HG03575 (cell line): ENCODE measurements at regions not wholly inside any gene's neighbourhood (a gene's known extent, or its start where the extent isn't known, plus 50 kb on each side); places are given as distances from the start of the nearest gene placed in this dataset.

Source experiments
- ATAC-seq: cut with Tn5 transposase; IDR thresholded peaks from one replicate; pipeline ENCODE4 v1.9.1; 2021; ENCODE audit not compliant: unreplicated experiment, insufficient number of reproducible peaks, low FRiP score; ENCODE audit errors: extremely low read depth

DNA sequence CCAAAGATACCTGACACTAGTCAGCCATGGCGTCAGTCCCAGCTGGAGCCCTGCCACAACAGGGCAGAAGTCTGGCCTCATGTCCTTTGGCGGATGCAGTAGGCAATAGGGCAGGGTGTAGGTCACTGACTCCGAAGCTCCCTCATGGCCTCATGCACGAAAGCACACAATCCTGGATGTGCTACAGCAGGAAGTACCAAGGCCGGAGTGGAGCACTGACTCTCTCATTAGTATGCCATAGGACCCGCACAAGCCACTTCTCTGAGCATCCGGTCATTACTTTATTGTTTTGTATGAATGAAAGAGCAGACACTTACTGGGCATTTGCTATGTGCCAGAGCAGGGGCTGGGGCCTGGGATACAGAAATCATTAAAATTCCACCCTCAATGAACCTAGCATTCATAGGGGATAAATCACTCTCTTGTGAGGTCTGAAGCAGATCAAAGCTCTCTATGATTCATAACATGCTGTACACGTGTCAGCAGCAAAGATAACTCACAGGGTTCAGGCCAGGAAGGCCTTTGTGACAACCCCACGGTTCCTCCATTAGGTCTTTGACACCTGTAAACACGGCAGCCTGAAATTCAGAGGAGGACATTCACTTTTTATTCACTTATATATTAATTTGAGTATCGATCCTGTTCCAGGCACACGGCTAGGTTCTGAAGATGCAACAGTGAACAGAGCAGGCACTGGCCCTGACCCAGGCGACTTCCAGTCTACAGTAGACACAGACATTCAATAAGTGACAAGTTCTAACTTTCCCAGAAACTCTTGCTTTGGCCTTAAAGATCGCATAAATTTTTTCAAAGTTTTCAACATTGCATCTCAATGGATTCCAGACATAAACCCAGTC, 357.9 kb upstream of the USP24 start:
- no peak for ATAC-seq

DNA sequence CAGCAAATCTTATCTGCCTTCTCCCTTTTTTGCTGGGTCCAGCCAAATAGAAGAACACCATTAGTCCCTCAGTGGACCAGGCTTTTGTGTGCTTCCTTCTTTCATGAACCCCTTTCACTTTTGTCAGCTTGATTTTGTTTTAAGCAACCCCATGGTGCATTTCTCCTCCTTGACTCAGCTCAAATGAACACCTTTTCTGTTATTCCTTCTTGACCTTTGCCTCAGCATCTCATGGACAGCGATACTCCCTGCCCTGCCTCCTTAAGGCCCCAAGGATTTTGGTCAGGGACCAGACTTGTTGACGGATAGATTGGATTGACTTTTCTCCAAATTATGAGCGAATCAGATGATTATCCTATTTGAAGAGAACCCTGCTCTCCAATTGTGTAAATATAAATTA, 356.6 kb upstream of the USP24 start:
- ATAC-seq = no peak

DNA sequence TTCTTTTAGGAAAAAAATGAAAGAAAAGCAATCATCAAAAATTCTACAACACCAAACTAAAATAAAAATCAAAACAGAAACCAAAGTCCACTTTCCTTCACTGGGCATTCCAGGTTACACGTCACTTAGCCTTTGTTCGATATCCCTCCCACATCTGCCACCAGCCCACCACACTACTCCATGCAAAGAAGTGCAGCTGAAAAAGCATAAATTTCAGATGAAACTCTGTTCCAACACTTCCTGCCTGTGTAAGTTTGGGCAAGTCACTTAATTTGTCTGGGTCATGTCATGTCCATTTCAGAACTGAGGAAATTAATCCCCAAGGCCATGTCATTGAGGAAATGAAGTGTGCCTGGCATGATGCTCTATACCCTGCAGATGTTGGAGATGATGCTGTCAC, 354.3 kb upstream of the USP24 start:
- no peak for ATAC-seq

DNA sequence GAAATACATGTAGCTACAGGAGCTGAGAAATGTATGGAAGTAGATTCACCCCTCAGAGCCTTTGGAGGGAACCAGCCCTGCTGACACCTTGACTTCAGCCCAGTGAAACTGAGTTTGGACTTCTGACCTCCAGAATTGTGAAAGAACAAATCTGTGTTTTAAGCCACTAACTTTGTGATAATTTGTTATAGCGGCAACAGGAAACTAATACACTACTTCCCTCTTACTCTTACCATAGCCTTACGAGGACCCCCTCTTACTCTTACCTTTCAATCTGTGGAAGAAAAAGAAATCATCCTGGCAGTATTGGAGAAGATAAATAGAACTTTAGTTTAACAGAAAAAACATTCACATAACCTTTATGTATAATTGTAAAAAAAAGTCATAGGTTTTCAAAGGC, 353.6 kb upstream of the USP24 start:
- no peak for ATAC-seq

- ATAC-seq = no peak
Measured at GRCh38 chr1:55560266-55560665, 345.1 kb upstream of the USP24 start.

- no peak for ATAC-seq
Measured at GRCh38 chr1:55559842-55560241, 344.7 kb upstream of the USP24 start.

GRCh38 chr1:55559161-55559611, 344.0 kb upstream of the USP24 start:
- ATAC-seq = no peak

DNA sequence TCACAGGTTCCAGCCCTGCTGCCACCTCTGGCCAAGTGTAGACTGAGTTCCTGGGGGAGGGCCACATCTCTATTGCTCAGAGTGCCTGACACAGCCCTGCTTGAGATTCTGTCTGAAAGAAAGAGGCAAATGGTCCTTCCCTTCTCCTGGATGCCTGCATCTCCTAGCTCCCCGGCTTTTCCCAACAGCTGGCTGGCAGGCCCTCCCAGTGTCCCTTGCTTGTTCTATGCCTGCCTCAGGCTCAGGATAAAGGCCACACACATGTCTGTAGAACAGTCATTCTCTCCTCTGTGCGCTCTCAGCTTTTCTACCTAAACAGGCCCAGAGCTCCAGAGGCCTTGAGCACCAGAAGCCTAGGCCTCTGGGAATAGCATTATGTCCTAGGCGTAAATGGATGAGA, 343.4 kb upstream of the USP24 start:
- ATAC-seq = no peak

- no peak for ATAC-seq
Measured at GRCh38 chr1:55555956-55556725, 341.0 kb upstream of the USP24 start.

DNA sequence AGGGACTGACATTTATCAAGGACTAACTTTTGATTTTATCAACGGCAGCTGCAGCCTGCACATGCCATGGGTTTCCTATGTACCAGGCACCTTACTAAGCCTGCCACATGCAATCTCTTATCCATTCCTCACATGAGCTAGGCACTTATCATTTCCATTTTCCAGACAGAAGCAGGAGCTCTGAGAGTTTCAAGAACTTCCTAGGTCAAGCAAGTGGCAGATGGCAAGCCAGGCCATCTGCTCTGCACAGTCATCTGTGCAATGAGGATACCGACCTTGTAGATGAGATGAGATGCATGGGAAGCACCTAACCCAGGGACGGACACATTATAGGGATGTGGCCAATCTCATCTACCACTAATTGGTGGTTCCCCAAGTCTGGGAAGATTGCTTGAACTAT, 339.4 kb upstream of the USP24 start:
- no peak for ATAC-seq

- no peak for ATAC-seq
Measured at GRCh38 chr1:55552636-55553035, 337.5 kb upstream of the USP24 start.

DNA sequence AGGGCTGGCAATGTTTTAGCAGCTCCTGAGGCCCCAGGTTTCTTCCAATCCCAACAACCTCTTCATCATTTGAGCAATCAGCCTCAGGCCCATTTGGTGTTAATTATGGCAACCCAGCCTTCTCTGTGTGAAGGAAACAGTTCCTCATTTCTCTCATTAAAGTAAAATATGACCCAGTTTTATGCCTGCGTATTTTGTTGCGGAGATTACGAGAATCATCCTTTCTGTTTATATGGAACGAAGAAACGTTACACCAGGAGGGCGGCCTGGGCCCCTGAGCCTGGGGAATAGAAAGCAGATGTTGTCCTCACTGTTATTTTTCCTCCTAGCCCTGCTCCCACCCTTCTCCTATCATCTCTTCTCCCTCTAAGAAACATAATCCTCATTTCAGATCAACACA, 332.2 kb upstream of the USP24 start:
- ATAC-seq = no peak

GRCh38 chr1:55546553-55546952, 331.4 kb upstream of the USP24 start:
- no peak for ATAC-seq

DNA sequence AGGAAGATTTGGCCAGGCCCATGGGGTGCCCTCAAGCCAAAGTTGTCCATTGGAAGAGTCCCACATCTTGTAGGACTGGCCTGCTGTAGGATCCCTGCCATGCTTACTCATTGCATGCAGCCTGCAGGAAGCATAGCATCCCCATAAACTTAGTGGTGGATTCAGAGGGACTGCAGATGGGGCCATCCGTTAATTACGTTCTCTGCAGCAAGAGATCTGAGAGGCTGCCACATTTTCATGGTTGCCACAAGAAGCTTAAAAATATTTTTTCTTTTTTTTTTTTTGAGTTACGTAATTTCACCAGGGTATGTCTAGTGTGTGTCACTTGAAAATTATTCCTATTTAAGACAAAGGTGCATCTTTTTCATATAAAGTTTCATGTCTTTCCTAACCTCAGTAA, 329.7 kb upstream of the USP24 start:
- ATAC-seq = no peak

DNA sequence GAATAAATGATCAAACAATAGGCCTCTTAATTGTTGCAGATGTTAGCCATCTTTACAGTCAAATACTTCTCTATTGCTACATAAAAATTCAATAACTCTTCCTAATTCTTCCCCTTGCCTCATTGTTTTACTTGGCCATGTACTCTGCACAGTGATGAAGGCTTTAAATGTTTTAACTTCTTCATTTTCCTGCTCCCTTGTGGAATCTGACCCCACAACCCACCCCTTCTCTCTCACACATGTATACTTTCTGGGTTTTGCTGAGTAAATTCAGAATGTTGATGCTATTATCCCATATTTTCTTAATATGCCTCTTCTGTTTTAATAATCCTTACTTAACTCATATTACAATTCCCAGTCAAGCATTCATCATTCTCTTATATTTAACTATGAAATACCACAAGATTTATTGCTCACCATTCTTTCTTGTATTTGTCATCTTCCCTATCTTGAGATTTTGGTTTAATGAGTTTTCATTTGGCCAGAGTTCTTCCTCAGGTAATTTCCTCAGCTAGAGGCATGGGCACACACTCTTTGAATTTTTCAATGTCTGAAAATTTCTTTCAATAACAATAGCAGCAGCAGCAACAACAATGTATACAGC, 327.8 kb upstream of the USP24 start:
- ATAC-seq = no peak

- no peak for ATAC-seq
Measured at GRCh38 chr1:55541296-55541695, 326.1 kb upstream of the USP24 start.

DNA sequence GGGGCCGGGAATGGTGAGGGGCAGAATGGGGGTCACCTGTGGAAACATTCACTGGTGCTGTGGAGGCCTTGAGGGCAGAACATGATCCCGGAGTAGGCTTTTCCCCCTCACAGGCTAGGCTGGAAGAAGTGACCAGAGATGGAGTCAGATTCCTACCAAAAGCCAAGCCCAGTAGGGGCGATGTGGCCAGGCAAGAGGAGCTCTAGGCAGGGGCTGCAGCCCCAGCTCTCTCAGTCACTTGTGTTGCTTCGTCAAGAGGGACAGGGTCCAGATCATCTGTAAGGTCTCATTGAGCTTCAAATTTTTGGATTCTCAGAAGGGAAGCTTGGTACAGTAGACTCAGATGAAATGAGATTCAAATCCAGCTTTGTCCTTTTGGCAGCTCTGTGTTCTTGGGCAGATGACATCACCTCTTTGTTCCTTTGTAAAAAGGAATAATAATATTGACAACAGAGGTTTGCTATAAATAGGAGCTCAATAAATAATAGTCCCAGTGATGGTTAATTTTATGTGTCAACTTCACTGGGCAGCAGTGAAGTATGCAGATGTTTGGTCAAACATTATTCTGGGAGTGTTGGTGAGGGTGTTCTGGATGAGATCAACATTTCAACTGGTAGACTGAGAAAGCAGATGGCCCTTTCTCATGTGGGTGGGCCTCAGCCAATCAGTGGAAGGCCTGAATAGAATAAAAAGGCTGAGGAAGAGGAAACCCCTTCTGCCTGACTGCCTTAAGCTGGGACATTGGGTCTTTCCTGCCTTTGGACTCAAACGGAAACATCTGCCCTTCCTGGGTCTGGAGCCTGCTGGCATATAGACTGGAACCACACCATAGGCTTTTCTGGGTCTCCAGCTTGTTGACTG, 324.7 kb upstream of the USP24 start:
- ATAC-seq = no peak

DNA sequence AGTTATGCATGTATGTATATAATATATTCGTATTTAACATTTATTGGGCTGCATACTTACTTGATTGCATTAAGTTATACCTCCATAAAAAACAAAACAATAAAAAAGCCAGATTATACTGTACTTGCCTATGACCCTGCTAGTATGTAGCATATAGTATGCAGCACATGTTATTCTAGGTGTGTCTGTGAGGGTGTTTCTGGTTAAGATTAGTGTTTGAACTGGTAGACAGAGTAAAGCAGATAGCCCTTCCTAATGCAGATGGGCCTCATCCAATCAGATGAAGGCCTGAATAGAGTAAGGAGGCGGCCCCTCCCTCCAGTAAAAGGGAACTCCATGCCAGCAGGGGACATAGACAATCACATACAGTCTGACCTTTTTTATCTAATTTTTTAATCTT, 323.3 kb upstream of the USP24 start:
- no peak for ATAC-seq

DNA sequence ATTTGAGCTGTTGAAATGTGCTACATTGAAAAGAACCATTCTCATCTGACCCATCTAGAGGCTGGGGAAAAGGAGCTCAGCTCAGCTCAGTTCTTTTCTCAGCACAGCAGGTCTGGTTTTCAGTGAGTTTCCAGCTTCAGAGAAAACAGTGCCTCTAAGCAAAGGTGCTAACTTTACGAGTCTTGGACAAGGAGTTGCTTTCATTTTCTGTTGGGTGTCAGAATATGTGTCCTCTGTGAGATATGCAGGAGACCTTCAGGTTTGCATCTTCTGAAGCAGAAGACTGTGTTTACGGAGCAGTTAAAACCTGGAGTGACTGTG, 321.3 kb upstream of the USP24 start:
- no peak for ATAC-seq
